ENCODE measurements at regions not wholly inside any gene's neighbourhood (a gene's known extent, or its start where the extent isn't known, plus 50 kb on each side); places are given as distances from the start of the nearest gene placed in this dataset.

GRCh38 chr2:133651861-133652260 is 83.6 kb upstream of the NCKAP5 start:
- Histone ChIP-seq H3K9me3 (no peaks in the 10 kb centered on the region), H3K27ac (no peak overlapping the region), H3K4me1 (peaks cover 0 to 1% (median 0%) of the 10 kb centered on the region in 4 donors), H3K36me3 (no peaks in the 10 kb centered on the region), H3K27me3 (no peaks in the 10 kb centered on the region), H3K4me3 (no peak overlapping the region)
- intact Hi-C loops (cut with DNase I; ENCODE audit: low total_unique reads): no loop called here
- DNase-seq: no peak
- in situ Hi-C loops (cut with MboI; ENCODE audit: low pct_ligation_motif_present in 1 of 4, low pct_unique_long_range_greater_than_20kb in 1 of 4, low sequenced_read_pairs in 3 of 4): no loop called here
- TF ChIP-seq POLR2A (IDR thresholded peaks at IDR 0.05) (no peak), CTCF (IDR thresholded peaks at IDR 0.05) (no peak), POLR2AphosphoS5 (IDR thresholded peaks at IDR 0.05) (no peak)
- 72 to 90% methylated on average over 2 of the region's 2 CpGs for WGBS, 2 donors (ENCODE audit: low coverage in 1 of 2)

DNA sequence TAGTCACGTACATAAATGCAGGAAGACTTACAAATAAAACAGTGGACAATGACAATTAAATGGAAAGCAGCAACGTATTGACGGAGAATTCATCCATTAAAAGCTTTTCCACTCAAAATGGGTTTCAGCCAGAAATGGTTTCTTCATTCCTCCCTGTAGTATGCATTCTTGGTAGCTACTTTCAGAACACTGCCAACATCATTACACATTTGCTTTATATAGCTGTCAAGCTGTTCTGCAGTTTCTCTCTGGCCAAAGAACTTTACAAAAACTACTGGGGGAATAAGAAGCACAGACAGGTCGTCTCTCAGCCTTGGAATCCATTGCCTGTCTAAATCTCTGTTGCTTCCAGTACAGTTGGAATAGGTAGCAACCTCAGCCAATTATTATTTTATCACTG is 84.1 kb upstream of the NCKAP5 start:
- 37 to 55% methylated on average over 4 of the region's 4 CpGs for WGBS, 2 donors (ENCODE audit: low coverage in 1 of 2)
- no peaks in the 10 kb centered on the region for H3K4me1 ChIP-seq

DNA sequence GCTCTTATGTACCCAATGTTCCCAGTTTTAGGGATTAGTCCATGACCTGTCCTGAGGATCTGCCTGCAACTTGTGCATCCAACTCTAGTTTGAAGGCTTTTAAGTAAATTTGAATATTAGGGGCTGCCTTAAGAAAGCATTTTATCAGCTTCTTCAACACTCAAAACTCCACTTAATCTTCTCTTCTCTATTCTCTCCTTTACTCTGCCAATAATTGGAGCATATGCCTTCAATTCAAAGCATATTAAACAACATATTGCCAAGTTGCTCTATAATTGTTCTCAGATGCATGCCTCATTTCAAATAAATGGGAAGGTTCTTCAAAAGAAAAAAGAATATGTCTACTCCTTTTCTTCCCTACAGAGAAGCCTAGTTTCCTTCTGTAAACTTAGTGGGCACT is 84.8 kb upstream of the NCKAP5 start:
- Histone ChIP-seq H3K27ac (no peak overlapping the region), H3K4me1 (no peaks in the 10 kb centered on the region), H3K4me3 (no peak overlapping the region), H3K9me3 (no peaks in the 10 kb centered on the region), H3K36me3 (no peaks in the 10 kb centered on the region), H3K27me3 (no peaks in the 10 kb centered on the region)
- no peak for DNase-seq
- intact Hi-C loops (cut with DNase I; ENCODE audit: low total_unique reads): no loop called here
- in situ Hi-C loops (cut with MboI; ENCODE audit: low pct_ligation_motif_present in 1 of 4, low pct_unique_long_range_greater_than_20kb in 1 of 4, low sequenced_read_pairs in 3 of 4): no loop called here
- TF ChIP-seq POLR2A (IDR thresholded peaks at IDR 0.05) (no peak), POLR2AphosphoS5 (IDR thresholded peaks at IDR 0.05) (no peak), CTCF (IDR thresholded peaks at IDR 0.05) (no peak), EP300 (IDR thresholded peaks at IDR 0.05; ENCODE audit: low read depth) (no peak)

More for the DNA sequence above, 84.1 kb upstream of the NCKAP5 start:
- no peak overlapping the region for H3K27ac ChIP-seq
- H3K36me3 ChIP-seq: no peaks in the 10 kb centered on the region
- in situ Hi-C loops (cut with MboI; ENCODE audit: low pct_ligation_motif_present in 1 of 4, low pct_unique_long_range_greater_than_20kb in 1 of 4, low sequenced_read_pairs in 3 of 4): no loop called here
- DNase-seq: no peak
- H3K27me3 ChIP-seq: no peaks in the 10 kb centered on the region
- H3K9me3 ChIP-seq: no peaks in the 10 kb centered on the region
- intact Hi-C loops (cut with DNase I; ENCODE audit: low total_unique reads): no loop called here
- H3K4me3 ChIP-seq: no peak overlapping the region
- TF ChIP-seq POLR2A (IDR thresholded peaks at IDR 0.05) (no peak), CTCF (IDR thresholded peaks at IDR 0.05) (no peak), POLR2AphosphoS5 (IDR thresholded peaks at IDR 0.05) (no peak), EP300 (IDR thresholded peaks at IDR 0.05; ENCODE audit: low read depth) (no peak)

- H3K9me3 ChIP-seq: no peaks in the 10 kb centered on the region
- H3K27me3 ChIP-seq: no peaks in the 10 kb centered on the region
- H3K4me3 ChIP-seq: no peak overlapping the region
- no peak overlapping the region for H3K27ac ChIP-seq
- H3K36me3 ChIP-seq: no peaks in the 10 kb centered on the region
- in situ Hi-C loops (cut with MboI; ENCODE audit: low pct_ligation_motif_present in 1 of 4, low pct_unique_long_range_greater_than_20kb in 1 of 4, low sequenced_read_pairs in 3 of 4) (no loop called here), intact Hi-C loops (cut with DNase I; ENCODE audit: low total_unique reads) (no loop called here)
- H3K4me1 ChIP-seq: no peaks in the 10 kb centered on the region
- no peak for TF ChIP-seq POLR2A (IDR thresholded peaks at IDR 0.05)
- no peak for DNase-seq
These were observed 86.7 kb upstream of the NCKAP5 start for GRCh38 chr2:133654949-133655348.

DNA sequence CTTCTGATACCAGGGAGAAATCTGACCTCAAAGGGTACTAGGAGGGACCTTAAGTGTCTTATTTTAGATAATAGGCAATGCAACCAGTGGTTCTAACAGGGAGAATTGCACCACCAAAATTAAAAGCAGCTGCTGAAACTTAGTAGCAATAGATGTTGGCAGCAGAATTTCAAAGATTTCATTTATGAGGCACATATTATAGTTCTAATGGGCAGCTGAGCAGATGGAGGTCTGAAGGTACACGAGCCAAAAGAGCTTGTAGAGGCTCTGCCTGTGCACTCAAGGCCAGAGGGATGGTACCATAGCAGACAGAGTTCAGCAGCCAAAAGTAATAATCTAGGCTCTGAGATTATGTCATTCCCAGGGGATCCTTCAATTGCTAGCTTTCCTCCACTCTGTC is 87.3 kb upstream of the NCKAP5 start:
- H3K27ac ChIP-seq: no peak overlapping the region
- in situ Hi-C loops (cut with MboI; ENCODE audit: low pct_ligation_motif_present in 1 of 4, low pct_unique_long_range_greater_than_20kb in 1 of 4, low sequenced_read_pairs in 3 of 4): no loop called here
- H3K9me3 ChIP-seq: no peaks in the 10 kb centered on the region
- DNase-seq: no peak
- no peak for TF ChIP-seq EP300 (IDR thresholded peaks at IDR 0.05; ENCODE audit: low read depth)
- no peak for TF ChIP-seq POLR2A (IDR thresholded peaks at IDR 0.05)
- no peak for TF ChIP-seq POLR2AphosphoS5 (IDR thresholded peaks at IDR 0.05)
- TF ChIP-seq CTCF (IDR thresholded peaks at IDR 0.05): no peak
- intact Hi-C loops (cut with DNase I; ENCODE audit: low total_unique reads): no loop called here
- H3K4me3 ChIP-seq: no peak overlapping the region
- WGBS, 2 donors (ENCODE audit: low coverage in 1 of 2): 59 to 80% methylated on average over 1 of the region's 1 CpG
- no peaks in the 10 kb centered on the region for H3K36me3 ChIP-seq
- no peaks in the 10 kb centered on the region for H3K27me3 ChIP-seq
- no peaks in the 10 kb centered on the region for H3K4me1 ChIP-seq
